Nephron progenitor cell (in vitro differentiated cells): ENCODE measurements at regions not wholly inside any gene's neighbourhood (a gene's known extent, or its start where the extent isn't known, plus 50 kb on each side); places are given as distances from the start of the nearest gene placed in this dataset.
A peak's percentile ranks its signal among the peaks of the same experiment; 100 is the strongest.

Source experiments
- DNase-seq: peaks from one replicate; pipeline ENCODE4 v3.0.0; 2021
- H3K27ac Mint-ChIP-seq: 2 replicates; pipeline ENCODE4 v1.8.0; 2021; ENCODE audit warnings: mild to moderate bottlenecking, moderate library complexity, mixed read lengths
- H3K27me3 Mint-ChIP-seq: 2 replicates; pipeline ENCODE4 v1.8.0; 2021; ENCODE audit warnings: mild to moderate bottlenecking, low read depth, mixed read lengths; ENCODE audit not compliant: poor library complexity
- H3K36me3 Mint-ChIP-seq: 2 replicates; pipeline ENCODE4 v1.8.0; 2021; ENCODE audit warnings: low read depth, mixed read lengths
- H3K4me1 Mint-ChIP-seq: 2 replicates; pipeline ENCODE4 v1.8.0; 2021; ENCODE audit warnings: mixed read lengths
- H3K4me3 Mint-ChIP-seq: 2 replicates; pipeline ENCODE4 v1.8.0; 2021; ENCODE audit warnings: mild to moderate bottlenecking, moderate library complexity, mixed read lengths
- H3K9me3 Mint-ChIP-seq: 2 replicates; pipeline ENCODE4 v1.8.0; 2021; ENCODE audit warnings: mild to moderate bottlenecking, moderate library complexity, mixed read lengths
- CTCF ChIP-seq: fragments of 200-600 bp; sonication (generic); IDR thresholded peaks from 2 replicates; pipeline ENCODE4 v1.5.0; 2021; ENCODE audit warnings: antibody characterized with exemption

- TF ChIP-seq CTCF, result peak; percentile 80
- Mint-ChIP-seq H3K4me1 (peaks cover 6% of the 10 kb centered on the region), H3K27me3 (peaks cover 2% of the 10 kb centered on the region), H3K9me3 (no peaks in the 10 kb centered on the region), H3K27ac (no peak overlapping the region), H3K36me3 (no peaks in the 10 kb centered on the region), H3K4me3 (no peak overlapping the region)
- no peak for DNase-seq
Measured at GRCh38 chr5:91641730-91642350, 258.7 kb upstream of the ARRDC3 start.

- DNase-seq, result no peak
- no peaks in the 10 kb centered on the region for H3K9me3 Mint-ChIP-seq
- H3K27ac Mint-ChIP-seq, result no peak overlapping the region
- no peaks in the 10 kb centered on the region for H3K36me3 Mint-ChIP-seq
- no peaks in the 10 kb centered on the region for H3K27me3 Mint-ChIP-seq
- peaks cover 6% of the 10 kb centered on the region for H3K4me1 Mint-ChIP-seq
- H3K4me3 Mint-ChIP-seq, result no peak overlapping the region
- TF ChIP-seq CTCF, result no peak
Measured at GRCh38 chr5:91639744-91640143, 256.6 kb upstream of the ARRDC3 start.

- no peaks in the 10 kb centered on the region for H3K36me3 Mint-ChIP-seq
- H3K4me3 Mint-ChIP-seq, result no peak overlapping the region
- no peak overlapping the region for H3K27ac Mint-ChIP-seq
- H3K9me3 Mint-ChIP-seq, result no peaks in the 10 kb centered on the region
- peaks cover 3% of the 10 kb centered on the region for H3K4me1 Mint-ChIP-seq
- TF ChIP-seq CTCF, result no peak
- DNase-seq, result no peak
- no peaks in the 10 kb centered on the region for H3K27me3 Mint-ChIP-seq
Measured at GRCh38 chr5:91638010-91638409, 254.9 kb upstream of the ARRDC3 start.

- Mint-ChIP-seq H3K4me1 (peaks cover 5% of the 10 kb centered on the region), H3K36me3 (no peaks in the 10 kb centered on the region), H3K9me3 (no peaks in the 10 kb centered on the region), H3K4me3 (no peak overlapping the region), H3K27ac (no peak overlapping the region), H3K27me3 (no peaks in the 10 kb centered on the region)
- TF ChIP-seq CTCF, result peak; percentile 28
- DNase-seq, result no peak
Measured at GRCh38 chr5:91635950-91636734, 253.0 kb upstream of the ARRDC3 start.

GRCh38 chr5:91632871-91633270, 249.8 kb upstream of the ARRDC3 start:
- Mint-ChIP-seq H3K4me1 (peaks cover 5% of the 10 kb centered on the region), H3K4me3 (no peak overlapping the region), H3K9me3 (no peaks in the 10 kb centered on the region), H3K27me3 (no peaks in the 10 kb centered on the region), H3K27ac (no peak overlapping the region), H3K36me3 (no peaks in the 10 kb centered on the region)
- DNase-seq, result no peak
- TF ChIP-seq CTCF, result no peak

GRCh38 chr5:91611746-91612145, 228.6 kb upstream of the ARRDC3 start:
- Mint-ChIP-seq H3K4me3 (no peak overlapping the region), H3K27me3 (no peaks in the 10 kb centered on the region), H3K36me3 (no peaks in the 10 kb centered on the region)

More at GRCh38 chr5:91611746-91612145, 228.6 kb upstream of the ARRDC3 start:
- Mint-ChIP-seq H3K27ac (no peak overlapping the region), H3K4me1 (peaks cover 15% of the 10 kb centered on the region), H3K9me3 (no peaks in the 10 kb centered on the region)
- no peak for DNase-seq
- TF ChIP-seq CTCF, result no peak
